Neural progenitor cell (in vitro differentiated cells): ENCODE measurements at regions not wholly inside any gene's neighbourhood (a gene's known extent, or its start where the extent isn't known, plus 50 kb on each side); places are given as distances from the start of the nearest gene placed in this dataset.

ENCODE experiments used
- CTCF ChIP-seq: fragments of 200-600 bp; sonication (generic); IDR thresholded peaks from 2 replicates; pipeline ENCODE4 v1.5.1; 2017; ENCODE audit warnings: antibody characterized with exemption, mild to moderate bottlenecking
- EZH2 ChIP-seq: fragments of 200-600 bp; sonication (generic); IDR thresholded peaks from 2 replicates; pipeline ENCODE4 v1.6.1; 2017; ENCODE audit warnings: antibody characterized with exemption, mild to moderate bottlenecking, moderate library complexity

DNA sequence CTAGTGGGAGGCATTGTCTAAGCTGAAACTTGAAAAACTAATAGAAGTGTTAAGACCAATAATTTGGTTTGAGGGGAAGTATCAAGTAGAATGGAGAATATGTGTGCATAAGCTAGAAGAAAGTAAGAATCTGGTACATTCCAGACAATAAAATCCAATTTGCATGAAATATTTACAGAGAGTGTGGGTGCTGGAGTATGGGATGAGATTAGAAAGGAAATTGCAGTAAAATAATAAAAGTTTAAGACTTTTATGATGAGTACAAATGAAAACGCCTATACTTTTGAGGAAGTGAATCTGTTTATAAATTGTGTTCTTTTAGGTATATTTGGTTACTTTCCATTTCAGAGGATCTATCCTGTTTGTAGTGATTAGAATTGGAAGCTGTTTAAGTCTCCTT, 165.4 kb upstream of the TNC start:
- TF ChIP-seq CTCF, result no peak
- no peak for TF ChIP-seq EZH2
